HepG2 (cell line): ENCODE measurements at regions not wholly inside any gene's neighbourhood (a gene's known extent, or its start where the extent isn't known, plus 50 kb on each side); places are given as distances from the start of the nearest gene placed in this dataset.
"Not testable (repeated sequence)": the region's sequence is repeated elsewhere in the genome, so short reads cannot be mapped to it uniquely, and the experiment has no call there.

ENCODE experiments used
- HIVEP1 ChIP-seq: sonication (generic); formaldehyde crosslinking; IDR thresholded peaks from 2 replicates; pipeline ENCODE4 v1.4.0; 2020; ENCODE audit warnings: mild to moderate bottlenecking, missing genetic modification reagents
- HOXD1 ChIP-seq: sonication (generic); formaldehyde crosslinking; IDR thresholded peaks from 2 replicates; pipeline ENCODE4 v1.5.0; 2020; ENCODE audit warnings: missing genetic modification reagents
- NR2F2 ChIP-seq: IDR thresholded peaks from 2 replicates; pipeline ENCODE4 v1.6.1; 2012; ENCODE audit warnings: low read depth, inconsistent platforms, borderline replicate concordance
- PRPF4 ChIP-seq: fragments of 200-400 bp; formaldehyde crosslinking; IDR thresholded peaks from 2 replicates; pipeline ENCODE4 v1.6.1; 2016; ENCODE audit warnings: low read length, low read depth; ENCODE audit not compliant: poor library complexity, severe bottlenecking
- RAD21 ChIP-seq: fragments of 450-650 bp; formaldehyde crosslinking; IDR thresholded peaks from 2 replicates; pipeline ENCODE4 v1.5.0; 2020; ENCODE audit warnings: mild to moderate bottlenecking
- TEAD2 ChIP-seq: sonication (generic); formaldehyde crosslinking; IDR thresholded peaks from 2 replicates; pipeline ENCODE4 v1.9.0; 2021; ENCODE audit warnings: missing genetic modification reagents
- ZNF510 ChIP-seq: sonication (generic); formaldehyde crosslinking; IDR thresholded peaks from 2 replicates; pipeline ENCODE4 v1.4.0; 2020; ENCODE audit warnings: low read depth, mild to moderate bottlenecking, missing genetic modification reagents
- ZNF816 ChIP-seq: sonication (generic); formaldehyde crosslinking; IDR thresholded peaks from 2 replicates; pipeline ENCODE4 v1.8.0; 2022; ENCODE audit warnings: missing genetic modification reagents, mild to moderate bottlenecking, borderline replicate concordance
- ZSCAN29 ChIP-seq: sonication (generic); formaldehyde crosslinking; conservative IDR thresholded peaks from 2 replicates; pipeline ENCODE4 v1.4.0; 2020; ENCODE audit warnings: mild to moderate bottlenecking, missing genetic modification reagents
- TF ChIP-seq, protein P1 (sequence below): sonication (generic); formaldehyde crosslinking; IDR thresholded peaks from 2 replicates; pipeline ENCODE4 v1.4.0; 2020; ENCODE audit warnings: missing genetic modification reagents
- TF ChIP-seq, protein P2 (sequence below), 2 experiments: sonication (generic) in 1 of 2; formaldehyde crosslinking in 1 of 2; IDR thresholded peaks; 2 replicates each; pipeline versions ENCODE4 v1.4.0 to v1.6.1; 2018 to 2020; ENCODE audit warnings: missing genetic modification reagents in 2 of 2, borderline replicate concordance in 1 of 2, low read depth in 1 of 2, mild to moderate bottlenecking in 1 of 2, missing biosample characterization in 1 of 2
- TF ChIP-seq, protein P3 (sequence below): sonication (generic); formaldehyde crosslinking; IDR thresholded peaks from 2 replicates; pipeline ENCODE4 v1.4.0; 2020; ENCODE audit warnings: mild to moderate bottlenecking, missing genetic modification reagents

DNA sequence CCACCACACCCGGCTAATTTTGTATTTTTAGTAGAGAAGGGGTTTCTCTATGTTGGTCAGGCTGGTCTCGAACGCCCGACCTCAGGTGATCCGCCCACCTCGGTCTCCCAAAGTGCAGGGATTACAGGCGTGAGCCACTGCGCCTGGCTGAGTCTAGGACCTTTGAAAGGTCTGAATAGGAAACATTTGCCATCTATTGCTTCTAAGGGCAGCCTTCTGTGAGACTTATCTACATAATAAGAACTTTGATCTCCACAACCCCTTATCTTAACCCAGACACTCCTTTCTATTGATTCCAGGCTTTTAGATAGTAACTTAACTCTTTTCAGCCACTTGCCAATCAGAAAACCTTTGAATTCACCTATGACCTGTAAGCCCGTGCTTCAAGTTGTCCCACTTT, 112.0 kb upstream of the NPY start:
- TF ChIP-seq HOXD1 (CRISPR knock-in tag); ZNF510 (CRISPR knock-in tag); PRPF4; ZSCAN29 (CRISPR knock-in tag); ZNF816 (CRISPR knock-in tag); HIVEP1; NR2F2; RAD21; TEAD2: not testable (repeated sequence)
- TF ChIP-seq, protein P1, sequence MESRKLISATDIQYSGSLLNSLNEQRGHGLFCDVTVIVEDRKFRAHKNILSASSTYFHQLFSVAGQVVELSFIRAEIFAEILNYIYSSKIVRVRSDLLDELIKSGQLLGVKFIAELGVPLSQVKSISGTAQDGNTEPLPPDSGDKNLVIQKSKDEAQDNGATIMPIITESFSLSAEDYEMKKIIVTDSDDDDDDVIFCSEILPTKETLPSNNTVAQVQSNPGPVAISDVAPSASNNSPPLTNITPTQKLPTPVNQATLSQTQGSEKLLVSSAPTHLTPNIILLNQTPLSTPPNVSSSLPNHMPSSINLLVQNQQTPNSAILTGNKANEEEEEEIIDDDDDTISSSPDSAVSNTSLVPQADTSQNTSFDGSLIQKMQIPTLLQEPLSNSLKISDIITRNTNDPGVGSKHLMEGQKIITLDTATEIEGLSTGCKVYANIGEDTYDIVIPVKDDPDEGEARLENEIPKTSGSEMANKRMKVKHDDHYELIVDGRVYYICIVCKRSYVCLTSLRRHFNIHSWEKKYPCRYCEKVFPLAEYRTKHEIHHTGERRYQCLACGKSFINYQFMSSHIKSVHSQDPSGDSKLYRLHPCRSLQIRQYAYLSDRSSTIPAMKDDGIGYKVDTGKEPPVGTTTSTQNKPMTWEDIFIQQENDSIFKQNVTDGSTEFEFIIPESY (CRISPR knock-in tag), result not testable (repeated sequence)
- TF ChIP-seq, protein P2, sequence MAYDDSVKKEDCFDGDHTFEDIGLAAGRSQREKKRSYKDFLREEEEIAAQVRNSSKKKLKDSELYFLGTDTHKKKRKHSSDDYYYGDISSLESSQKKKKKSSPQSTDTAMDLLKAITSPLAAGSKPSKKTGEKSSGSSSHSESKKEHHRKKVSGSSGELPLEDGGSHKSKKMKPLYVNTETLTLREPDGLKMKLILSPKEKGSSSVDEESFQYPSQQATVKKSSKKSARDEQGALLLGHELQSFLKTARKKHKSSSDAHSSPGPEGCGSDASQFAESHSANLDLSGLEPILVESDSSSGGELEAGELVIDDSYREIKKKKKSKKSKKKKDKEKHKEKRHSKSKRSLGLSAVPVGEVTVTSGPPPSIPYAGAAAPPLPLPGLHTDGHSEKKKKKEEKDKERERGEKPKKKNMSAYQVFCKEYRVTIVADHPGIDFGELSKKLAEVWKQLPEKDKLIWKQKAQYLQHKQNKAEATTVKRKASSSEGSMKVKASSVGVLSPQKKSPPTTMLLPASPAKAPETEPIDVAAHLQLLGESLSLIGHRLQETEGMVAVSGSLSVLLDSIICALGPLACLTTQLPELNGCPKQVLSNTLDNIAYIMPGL (CRISPR knock-in tag; IDR thresholded peaks at IDR 0.05; ENCODE audit: borderline replicate concordance in 1 of 2, low read depth in 1 of 2), result not testable (repeated sequence)
- TF ChIP-seq, protein P3, sequence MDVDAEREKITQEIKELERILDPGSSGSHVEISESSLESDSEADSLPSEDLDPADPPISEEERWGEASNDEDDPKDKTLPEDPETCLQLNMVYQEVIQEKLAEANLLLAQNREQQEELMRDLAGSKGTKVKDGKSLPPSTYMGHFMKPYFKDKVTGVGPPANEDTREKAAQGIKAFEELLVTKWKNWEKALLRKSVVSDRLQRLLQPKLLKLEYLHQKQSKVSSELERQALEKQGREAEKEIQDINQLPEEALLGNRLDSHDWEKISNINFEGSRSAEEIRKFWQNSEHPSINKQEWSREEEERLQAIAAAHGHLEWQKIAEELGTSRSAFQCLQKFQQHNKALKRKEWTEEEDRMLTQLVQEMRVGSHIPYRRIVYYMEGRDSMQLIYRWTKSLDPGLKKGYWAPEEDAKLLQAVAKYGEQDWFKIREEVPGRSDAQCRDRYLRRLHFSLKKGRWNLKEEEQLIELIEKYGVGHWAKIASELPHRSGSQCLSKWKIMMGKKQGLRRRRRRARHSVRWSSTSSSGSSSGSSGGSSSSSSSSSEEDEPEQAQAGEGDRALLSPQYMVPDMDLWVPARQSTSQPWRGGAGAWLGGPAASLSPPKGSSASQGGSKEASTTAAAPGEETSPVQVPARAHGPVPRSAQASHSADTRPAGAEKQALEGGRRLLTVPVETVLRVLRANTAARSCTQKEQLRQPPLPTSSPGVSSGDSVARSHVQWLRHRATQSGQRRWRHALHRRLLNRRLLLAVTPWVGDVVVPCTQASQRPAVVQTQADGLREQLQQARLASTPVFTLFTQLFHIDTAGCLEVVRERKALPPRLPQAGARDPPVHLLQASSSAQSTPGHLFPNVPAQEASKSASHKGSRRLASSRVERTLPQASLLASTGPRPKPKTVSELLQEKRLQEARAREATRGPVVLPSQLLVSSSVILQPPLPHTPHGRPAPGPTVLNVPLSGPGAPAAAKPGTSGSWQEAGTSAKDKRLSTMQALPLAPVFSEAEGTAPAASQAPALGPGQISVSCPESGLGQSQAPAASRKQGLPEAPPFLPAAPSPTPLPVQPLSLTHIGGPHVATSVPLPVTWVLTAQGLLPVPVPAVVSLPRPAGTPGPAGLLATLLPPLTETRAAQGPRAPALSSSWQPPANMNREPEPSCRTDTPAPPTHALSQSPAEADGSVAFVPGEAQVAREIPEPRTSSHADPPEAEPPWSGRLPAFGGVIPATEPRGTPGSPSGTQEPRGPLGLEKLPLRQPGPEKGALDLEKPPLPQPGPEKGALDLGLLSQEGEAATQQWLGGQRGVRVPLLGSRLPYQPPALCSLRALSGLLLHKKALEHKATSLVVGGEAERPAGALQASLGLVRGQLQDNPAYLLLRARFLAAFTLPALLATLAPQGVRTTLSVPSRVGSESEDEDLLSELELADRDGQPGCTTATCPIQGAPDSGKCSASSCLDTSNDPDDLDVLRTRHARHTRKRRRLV, result not testable (repeated sequence)
